ENCODE measurements at regions not wholly inside any gene's neighbourhood (a gene's known extent, or its start where the extent isn't known, plus 50 kb on each side); places are given as distances from the start of the nearest gene placed in this dataset.

- DNase-seq (ENCODE audit: low spot score in 2 of 2): no peak
- Histone ChIP-seq H3K9me3 (no peaks in the 10 kb centered on the region), H3K4me3 (no peak overlapping the region), H3K27ac (no peak overlapping the region), H3K36me3 (no peaks in the 10 kb centered on the region), H3K4me1 (no peaks in the 10 kb centered on the region), H3K27me3 (no peaks in the 10 kb centered on the region)
- WGBS: 93% methylated on average over 1 of the region's 1 CpG
- TF ChIP-seq, protein P1, sequence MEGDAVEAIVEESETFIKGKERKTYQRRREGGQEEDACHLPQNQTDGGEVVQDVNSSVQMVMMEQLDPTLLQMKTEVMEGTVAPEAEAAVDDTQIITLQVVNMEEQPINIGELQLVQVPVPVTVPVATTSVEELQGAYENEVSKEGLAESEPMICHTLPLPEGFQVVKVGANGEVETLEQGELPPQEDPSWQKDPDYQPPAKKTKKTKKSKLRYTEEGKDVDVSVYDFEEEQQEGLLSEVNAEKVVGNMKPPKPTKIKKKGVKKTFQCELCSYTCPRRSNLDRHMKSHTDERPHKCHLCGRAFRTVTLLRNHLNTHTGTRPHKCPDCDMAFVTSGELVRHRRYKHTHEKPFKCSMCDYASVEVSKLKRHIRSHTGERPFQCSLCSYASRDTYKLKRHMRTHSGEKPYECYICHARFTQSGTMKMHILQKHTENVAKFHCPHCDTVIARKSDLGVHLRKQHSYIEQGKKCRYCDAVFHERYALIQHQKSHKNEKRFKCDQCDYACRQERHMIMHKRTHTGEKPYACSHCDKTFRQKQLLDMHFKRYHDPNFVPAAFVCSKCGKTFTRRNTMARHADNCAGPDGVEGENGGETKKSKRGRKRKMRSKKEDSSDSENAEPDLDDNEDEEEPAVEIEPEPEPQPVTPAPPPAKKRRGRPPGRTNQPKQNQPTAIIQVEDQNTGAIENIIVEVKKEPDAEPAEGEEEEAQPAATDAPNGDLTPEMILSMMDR (IDR thresholded peaks at IDR 0.05): no peak
- TF ChIP-seq EP300 (IDR thresholded peaks at IDR 0.05): no peak
- no peak for TF ChIP-seq POLR2A (IDR thresholded peaks at IDR 0.05)
- TF ChIP-seq POLR2AphosphoS5 (IDR thresholded peaks at IDR 0.05): no peak
Observed at GRCh38 chr5:116930616-116931015, 356.0 kb upstream of the SEMA6A start.

DNA sequence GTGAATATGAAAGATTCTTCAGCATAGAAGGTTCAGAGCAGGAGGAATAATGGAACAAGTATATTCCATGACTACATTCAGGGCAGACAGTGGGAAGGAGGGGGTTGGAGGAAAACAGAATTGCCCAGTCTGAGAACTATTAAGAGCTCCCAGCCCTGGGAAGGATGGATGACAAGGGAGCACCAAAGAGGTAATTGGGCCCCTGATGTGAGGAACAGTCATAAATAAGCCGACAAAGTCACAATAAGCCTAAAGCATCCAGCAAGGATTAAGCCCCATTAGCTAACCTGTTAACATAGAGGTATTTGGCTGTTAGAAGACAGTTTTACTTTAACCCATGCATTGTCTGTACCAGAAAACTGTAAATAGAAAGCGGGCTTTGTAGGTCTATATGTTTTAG lies 348.7 kb upstream of the SEMA6A start:
- Histone ChIP-seq H3K4me3 (no peak overlapping the region), H3K9me3 (no peaks in the 10 kb centered on the region), H3K27ac (no peak overlapping the region), H3K27me3 (no peaks in the 10 kb centered on the region), H3K4me1 (no peaks in the 10 kb centered on the region), H3K36me3 (no peaks in the 10 kb centered on the region)
- no peak for DNase-seq (ENCODE audit: low spot score in 2 of 2)
- 74% methylated on average over 2 of the region's 2 CpGs for WGBS
- TF ChIP-seq, protein P1 (IDR thresholded peaks at IDR 0.05): no peak
- TF ChIP-seq EP300 (IDR thresholded peaks at IDR 0.05) (no peak), POLR2AphosphoS5 (IDR thresholded peaks at IDR 0.05) (no peak), POLR2A (IDR thresholded peaks at IDR 0.05) (no peak)

- Histone ChIP-seq H3K4me3 (no peak overlapping the region), H3K4me1 (no peaks in the 10 kb centered on the region), H3K36me3 (no peaks in the 10 kb centered on the region), H3K27me3 (no peaks in the 10 kb centered on the region), H3K27ac (no peak overlapping the region), H3K9me3 (no peaks in the 10 kb centered on the region)
- DNase-seq (ENCODE audit: low spot score in 2 of 2): no peak
- TF ChIP-seq POLR2AphosphoS5 (IDR thresholded peaks at IDR 0.05) (no peak), POLR2A (IDR thresholded peaks at IDR 0.05) (no peak), EP300 (IDR thresholded peaks at IDR 0.05) (no peak)
- TF ChIP-seq, protein P1 (IDR thresholded peaks at IDR 0.05): no peak
Observed at GRCh38 chr5:116922532-116922931, 347.9 kb upstream of the SEMA6A start.

DNA sequence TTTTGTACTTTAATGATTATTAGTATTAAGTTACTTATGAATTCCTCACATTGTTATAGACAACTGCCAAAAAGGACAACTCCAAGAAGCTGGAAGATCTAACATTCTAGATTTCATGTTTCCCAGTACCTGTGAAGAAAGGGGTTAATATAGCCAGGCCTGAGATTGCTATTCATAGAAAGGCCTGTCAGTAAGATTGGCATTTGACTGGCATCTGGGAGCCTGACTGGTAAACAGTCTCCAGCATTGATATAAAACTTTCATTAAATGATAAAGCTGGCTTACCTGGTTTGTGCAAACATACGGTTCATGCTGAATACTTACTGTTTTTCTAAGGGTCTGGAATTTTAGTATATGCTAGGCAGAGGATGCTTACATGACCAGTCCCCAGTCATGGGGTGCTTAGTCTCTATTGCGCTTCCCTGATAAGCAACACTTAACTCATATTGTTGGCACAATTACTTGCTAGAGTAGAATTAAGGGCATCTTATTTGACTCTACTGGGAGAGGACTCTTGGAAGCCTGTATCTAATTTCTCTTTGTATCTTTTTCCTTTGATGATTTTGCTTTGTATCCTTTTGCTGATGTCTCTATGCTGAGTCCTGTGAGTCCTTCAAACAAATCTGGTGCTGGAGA lies 340.4 kb upstream of the SEMA6A start:
- Histone ChIP-seq H3K36me3 (no peaks in the 10 kb centered on the region), H3K9me3 (no peaks in the 10 kb centered on the region), H3K27ac (no peak overlapping the region), H3K4me3 (no peak overlapping the region), H3K4me1 (no peaks in the 10 kb centered on the region), H3K27me3 (no peaks in the 10 kb centered on the region)
- 94% methylated on average over 2 of the region's 2 CpGs for WGBS
- no peak for DNase-seq (ENCODE audit: low spot score in 2 of 2)
- TF ChIP-seq POLR2A (IDR thresholded peaks at IDR 0.05) (no peak), POLR2AphosphoS5 (IDR thresholded peaks at IDR 0.05) (no peak)

DNA sequence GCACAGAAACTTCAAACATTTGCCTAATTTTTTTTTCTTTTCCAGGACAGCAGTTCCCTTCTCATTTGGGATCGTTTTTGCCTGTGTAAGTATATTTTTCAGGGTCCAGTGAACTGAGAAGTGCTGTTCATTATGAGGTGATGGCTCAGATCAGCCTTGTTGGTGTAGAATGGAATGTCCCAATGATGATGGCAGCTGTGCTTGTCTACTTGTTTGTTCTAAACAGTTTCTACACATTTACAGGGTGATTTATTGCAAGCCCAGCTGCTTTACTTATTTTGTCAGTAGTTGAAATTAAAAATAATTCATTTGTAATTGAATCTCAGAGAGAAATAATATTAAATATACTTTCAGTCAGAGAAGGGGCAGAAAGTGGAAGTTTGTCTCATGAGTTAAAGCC lies 337.6 kb upstream of the SEMA6A start:
- no peaks in the 10 kb centered on the region for H3K27me3 ChIP-seq
- TF ChIP-seq POLR2A (IDR thresholded peaks at IDR 0.05) (no peak), POLR2AphosphoS5 (IDR thresholded peaks at IDR 0.05) (no peak), EP300 (IDR thresholded peaks at IDR 0.05) (no peak)
- TF ChIP-seq, protein P1 (IDR thresholded peaks at IDR 0.05): no peak
- H3K4me3 ChIP-seq: no peak overlapping the region
- H3K4me1 ChIP-seq: no peaks in the 10 kb centered on the region
- 70% methylated on average over 1 of the region's 1 CpG for WGBS
- no peaks in the 10 kb centered on the region for H3K36me3 ChIP-seq
- no peak for DNase-seq (ENCODE audit: low spot score in 2 of 2)
- no peak overlapping the region for H3K27ac ChIP-seq
- no peaks in the 10 kb centered on the region for H3K9me3 ChIP-seq

DNA sequence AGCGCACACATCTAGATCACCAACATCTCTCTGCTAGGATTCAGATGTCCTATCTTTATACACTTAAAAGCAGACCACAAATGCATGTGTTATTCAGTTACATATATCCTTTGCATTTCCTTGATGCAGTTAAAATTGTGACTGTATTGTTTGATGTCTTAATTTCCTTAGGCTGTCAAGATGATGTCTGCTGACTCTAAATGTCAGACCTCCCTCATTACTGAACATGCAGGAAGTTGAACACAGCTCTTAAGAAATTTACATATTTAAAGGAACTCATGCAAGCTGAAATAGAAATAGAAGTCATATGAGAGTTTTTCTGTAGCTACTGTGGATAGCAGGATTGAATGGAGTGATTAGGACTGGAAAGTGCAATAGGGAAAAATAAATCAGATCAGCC lies 336.5 kb upstream of the SEMA6A start:
- Histone ChIP-seq H3K27ac (no peak overlapping the region), H3K4me1 (no peaks in the 10 kb centered on the region), H3K27me3 (no peaks in the 10 kb centered on the region), H3K9me3 (no peaks in the 10 kb centered on the region), H3K4me3 (no peak overlapping the region), H3K36me3 (no peaks in the 10 kb centered on the region)
- WGBS: 94% methylated on average over 1 of the region's 1 CpG
- no peak for DNase-seq (ENCODE audit: low spot score in 2 of 2)
- TF ChIP-seq, protein P1 (IDR thresholded peaks at IDR 0.05): no peak
- no peak for TF ChIP-seq EP300 (IDR thresholded peaks at IDR 0.05)
